ENCODE measurements at regions not wholly inside any gene's neighbourhood (a gene's known extent, or its start where the extent isn't known, plus 50 kb on each side); places are given as distances from the start of the nearest gene placed in this dataset.

- no peak for TF ChIP-seq ZBTB33 (IDR thresholded peaks at IDR 0.05; ENCODE audit: extremely low read depth, insufficient replicate concordance, low read length)
- no peak for TF ChIP-seq EZH2 (IDR thresholded peaks at IDR 0.05)
- no peak for TF ChIP-seq SRF (IDR thresholded peaks at IDR 0.05; ENCODE audit: low read depth)
- TF ChIP-seq ZNF274 (IDR thresholded peaks at IDR 0.05; ENCODE audit: low read depth, low read length) = no peak
These were observed 190.1 kb downstream of the ESM1 start (continued) for GRCh38 chr5:54795284-54795683.

GRCh38 chr5:54794135-54794975 lies 191.0 kb downstream of the ESM1 start:
- H3K36me3 ChIP-seq (ENCODE audit: control insufficient read depth in 1 of 2, insufficient read depth in 2 of 2, low read length in 2 of 2) = no peaks in the 10 kb centered on the region
- no peaks in the 10 kb centered on the region for H3K9me2 ChIP-seq (ENCODE audit: insufficient read depth)
- H3K4me3 ChIP-seq (replicated peaks in 1 of 2; ENCODE audit: low read depth in 1 of 2, low read length in 2 of 2) = no peak overlapping the region
- CTCF ChIA-PET = no interaction called here
- no peak overlapping the region for H3K9ac ChIP-seq (ENCODE audit: low read length)
- no peaks in the 10 kb centered on the region for H4K20me1 ChIP-seq (ENCODE audit: insufficient read depth)
- no peaks in the 10 kb centered on the region for H3K4me1 ChIP-seq (ENCODE audit: control insufficient read depth in 1 of 2, insufficient read depth in 2 of 2, low read length in 2 of 2)
- H3K27me3 ChIP-seq (ENCODE audit: insufficient read depth, low read length) = no peaks in the 10 kb centered on the region
- no peak for DNase-seq (ENCODE audit: low read depth, low spot score)
- H3K27ac ChIP-seq (ENCODE audit: low read depth, low read length) = no peak overlapping the region
- TF ChIP-seq ZFX (IDR thresholded peaks at IDR 0.05) = no peak
- no peak for TF ChIP-seq MAX (IDR thresholded peaks at IDR 0.05)
- no peak for TF ChIP-seq POLR2A (IDR thresholded peaks at IDR 0.05; ENCODE audit: borderline replicate concordance, extremely low read depth, insufficient read depth, insufficient read length)
- no peak for TF ChIP-seq POLR2AphosphoS5 (IDR thresholded peaks at IDR 0.05; ENCODE audit: low read depth, low read length)
- TF ChIP-seq SIN3A (IDR thresholded peaks at IDR 0.05; ENCODE audit: low read depth) = no peak
- TF ChIP-seq EZH2 (IDR thresholded peaks at IDR 0.05) = no peak
- TF ChIP-seq CBX3 (IDR thresholded peaks at IDR 0.05; ENCODE audit: low read depth) = no peak
- TF ChIP-seq YY1 (IDR thresholded peaks at IDR 0.05; ENCODE audit: extremely low read depth, insufficient replicate concordance, low read depth, low read length) = no peak
- no peak for TF ChIP-seq ELF1 (IDR thresholded peaks at IDR 0.05; ENCODE audit: borderline replicate concordance, low read depth)
- no peak for TF ChIP-seq FOSL1 (IDR thresholded peaks at IDR 0.05; ENCODE audit: low read depth)
- no peak for TF ChIP-seq EZH2phosphoT487 (IDR thresholded peaks at IDR 0.05; ENCODE audit: borderline replicate concordance)
- TF ChIP-seq ATF3 (IDR thresholded peaks at IDR 0.05) = no peak
- TF ChIP-seq SRF (IDR thresholded peaks at IDR 0.05; ENCODE audit: low read depth) = no peak
- TF ChIP-seq EGR1 (IDR thresholded peaks at IDR 0.05; ENCODE audit: low read depth) = no peak
- TF ChIP-seq REST (IDR thresholded peaks at IDR 0.05; ENCODE audit: low read depth) = no peak
- TF ChIP-seq RAD21 (IDR thresholded peaks at IDR 0.05; ENCODE audit: low read depth) = no peak
- no peak for TF ChIP-seq SP1 (IDR thresholded peaks at IDR 0.05; ENCODE audit: low read depth)
- no peak for TF ChIP-seq JUND (IDR thresholded peaks at IDR 0.05)
- no peaks in the 10 kb centered on the region for H3K79me2 ChIP-seq (ENCODE audit: insufficient read depth, low read length)
- intact Hi-C loops (cut with micrococcal nuclease) = no loop called here
- POLR2A ChIA-PET = no interaction called here
- H2AFZ ChIP-seq (ENCODE audit: low read depth, low read length, poor library complexity, severe bottlenecking) = no peak overlapping the region
- no peak for ATAC-seq
- no TSS peak for BruUV-seq (replicated peaks)
- no peaks in the 10 kb centered on the region for H3K9me3 ChIP-seq (ENCODE audit: control insufficient read depth in 1 of 2, insufficient read depth in 1 of 2, low read depth in 1 of 2, low read length in 2 of 2)
- RAD21 ChIA-PET (ENCODE audit: low non-redundant PET in 1 of 2, low total read pairs in 2 of 2, uncharacterized antibody in 2 of 2, unreplicated experiment in 2 of 2) = no interaction called here
- H3K4me2 ChIP-seq (ENCODE audit: low read length) = no peak overlapping the region

Data from HCT116 (cell line).